HEK293 (cell line): ENCODE measurements at regions not wholly inside any gene's neighbourhood (a gene's known extent, or its start where the extent isn't known, plus 50 kb on each side); places are given as distances from the start of the nearest gene placed in this dataset.

Source experiments
- CTCF ChIA-PET: fragments of 350-600 bp; formaldehyde crosslinking; extraction: SDS; loops from one replicate; lab custom pipeline; 2021; ENCODE audit warnings: antibody characterized with exemption; lab: Yijun Ruan, JAX
- POLR2A ChIA-PET: fragments of 300-600 bp; formaldehyde crosslinking; extraction: SDS; loops from one replicate; lab custom pipeline; 2020; ENCODE audit warnings: antibody characterized with exemption, inconsistent platforms; lab: Yijun Ruan, JAX
- H3K27ac ChIP-seq: fragments of 200-500 bp; sonication (Bioruptor generic); 2 replicates; pipeline ENCODE4 v1.5.1; 2014; ENCODE audit warnings: low read depth, low read length, control low read depth, inconsistent platforms; ENCODE audit errors: extremely low read depth
- H3K36me3 ChIP-seq, 2 experiments: fragments of 200-500 bp in 1 of 2; sonication (Bioruptor generic) in 1 of 2; 1 replicate in 1 of 2; 2 replicates in 1 of 2; pipeline ENCODE4 v1.5.1; 2014 to 2017; ENCODE audit warnings: inconsistent platforms in 2 of 2, low read length in 2 of 2; ENCODE audit not compliant: control insufficient read depth in 2 of 2, insufficient read depth in 1 of 2
- H3K4me1 ChIP-seq: fragments of 200-500 bp; sonication (Bioruptor generic); 2 replicates; pipeline ENCODE4 v1.5.1; 2014; ENCODE audit warnings: mild to moderate bottlenecking, low read length, inconsistent platforms; ENCODE audit not compliant: control insufficient read depth, insufficient read depth
- H3K4me3 ChIP-seq: 2 replicates; pipeline ENCODE4 v1.5.1; 2011; ENCODE audit warnings: low read depth, mild to moderate bottlenecking, control low read depth, low read length, moderate library complexity
- H3K9me3 ChIP-seq: fragments of 200-500 bp; sonication (Bioruptor generic); 2 replicates; pipeline ENCODE4 v1.5.1; 2014; ENCODE audit warnings: low read depth, low read length, inconsistent platforms; ENCODE audit not compliant: control insufficient read depth, insufficient read depth
- ZFP3 ChIP-seq: fragments of 450-650 bp; formaldehyde crosslinking; IDR thresholded peaks from 2 replicates; pipeline ENCODE4 v1.5.1; 2016; ENCODE audit warnings: low read depth, missing biosample characterization, missing genetic modification characterization
- ZNF140 ChIP-seq: fragments of 450-650 bp; formaldehyde crosslinking; IDR thresholded peaks from 2 replicates; pipeline ENCODE4 v1.5.1; 2016; ENCODE audit warnings: missing biosample characterization, missing genetic modification characterization
- ZNF175 ChIP-seq: fragments of 450-650 bp; formaldehyde crosslinking; IDR thresholded peaks from 2 replicates; pipeline ENCODE4 v1.5.1; 2016; ENCODE audit warnings: missing biosample characterization, missing genetic modification characterization
- ZNF239 ChIP-seq: fragments of 450-650 bp; formaldehyde crosslinking; IDR thresholded peaks from 2 replicates; pipeline ENCODE4 v1.5.1; 2016; ENCODE audit warnings: missing biosample characterization, missing genetic modification characterization
- ZNF274 ChIP-seq, 2 experiments: fragments of 200-500 bp in 1 of 2; fragments of 450-650 bp in 1 of 2; sonication (Bioruptor generic) in 1 of 2; formaldehyde crosslinking in 1 of 2; IDR thresholded peaks; 2 replicates each; pipeline versions ENCODE4 v1.5.1 to v1.6.1; 2014 to 2016; ENCODE audit warnings: borderline replicate concordance in 1 of 2, inconsistent platforms in 1 of 2, low read length in 1 of 2, missing biosample characterization in 1 of 2, missing genetic modification characterization in 1 of 2
- ZNF335 ChIP-seq: fragments of 450-650 bp; formaldehyde crosslinking; conservative IDR thresholded peaks from 2 replicates; pipeline ENCODE4 v1.5.1; 2016; ENCODE audit warnings: missing biosample characterization, missing genetic modification characterization
- ZNF529 ChIP-seq: fragments of 450-650 bp; formaldehyde crosslinking; IDR thresholded peaks from 2 replicates; pipeline ENCODE4 v1.5.1; 2017; ENCODE audit warnings: missing genetic modification characterization, missing biosample characterization; ENCODE audit not compliant: insufficient replicate concordance
- ZNF596 ChIP-seq: fragments of 450-650 bp; IDR thresholded peaks from 2 replicates; pipeline ENCODE4 v1.5.0; 2018; ENCODE audit warnings: missing biosample characterization, mild to moderate bottlenecking, missing genetic modification characterization, moderate library complexity
- ZNF654 ChIP-seq: fragments of 450-650 bp; formaldehyde crosslinking; IDR thresholded peaks from 2 replicates; pipeline ENCODE4 v1.5.1; 2016; ENCODE audit warnings: low read depth, missing biosample characterization, missing genetic modification characterization
- ZNF776 ChIP-seq: fragments of 450-650 bp; formaldehyde crosslinking; IDR thresholded peaks from 2 replicates; pipeline ENCODE4 v1.5.0; 2017; ENCODE audit warnings: missing biosample characterization, missing genetic modification characterization, borderline replicate concordance
- ZNF792 ChIP-seq: fragments of 450-650 bp; formaldehyde crosslinking; IDR thresholded peaks from 2 replicates; pipeline ENCODE4 v1.5.1; 2016; ENCODE audit warnings: missing biosample characterization, missing genetic modification characterization
- TF ChIP-seq, protein P1 (sequence below): fragments of 450-650 bp; formaldehyde crosslinking; IDR thresholded peaks from 2 replicates; pipeline ENCODE4 v1.5.1; 2017; ENCODE audit warnings: missing biosample characterization, missing genetic modification characterization
- TF ChIP-seq, protein P2 (sequence below): fragments of 450-650 bp; formaldehyde crosslinking; IDR thresholded peaks from 2 replicates; pipeline ENCODE4 v1.5.1; 2016; ENCODE audit warnings: missing biosample characterization, missing genetic modification characterization
- TF ChIP-seq, protein P3 (sequence below): fragments of 450-650 bp; formaldehyde crosslinking; conservative IDR thresholded peaks from 2 replicates; pipeline ENCODE4 v1.5.1; 2016; ENCODE audit warnings: low read depth, missing biosample characterization, missing genetic modification characterization
- TF ChIP-seq, protein P4 (sequence below): fragments of 450-650 bp; formaldehyde crosslinking; IDR thresholded peaks from 2 replicates; pipeline ENCODE4 v1.5.0; 2017; ENCODE audit warnings: missing biosample characterization, missing genetic modification characterization, borderline replicate concordance
- TF ChIP-seq, protein P5 (sequence below): fragments of 450-650 bp; formaldehyde crosslinking; IDR thresholded peaks from 2 replicates; pipeline ENCODE4 v1.5.1; 2017; ENCODE audit warnings: missing biosample characterization, mild to moderate bottlenecking, missing genetic modification characterization, moderate library complexity

DNA sequence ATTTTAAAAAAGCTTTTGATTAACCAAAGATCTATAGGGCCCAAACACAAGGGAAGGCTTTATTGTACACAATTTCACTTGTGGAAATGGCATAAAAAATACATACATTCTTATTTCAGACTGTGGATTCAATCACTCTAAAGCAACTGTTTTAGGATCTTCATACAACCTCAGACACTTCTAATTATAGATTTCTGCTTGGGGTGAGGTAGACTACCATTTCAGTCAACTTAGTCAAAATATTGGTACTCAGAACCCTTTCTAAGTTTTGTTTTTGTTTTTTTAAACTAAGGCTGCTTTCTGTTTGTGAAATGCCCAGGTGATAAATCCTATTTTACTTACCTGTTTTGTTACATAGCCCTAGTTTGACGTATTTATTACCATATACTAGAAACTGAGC, 284.5 kb upstream of the RASA1 start:
- H3K9me3 ChIP-seq: no peaks in the 10 kb centered on the region
- H3K4me1 ChIP-seq: no peaks in the 10 kb centered on the region
- TF ChIP-seq, protein P1, sequence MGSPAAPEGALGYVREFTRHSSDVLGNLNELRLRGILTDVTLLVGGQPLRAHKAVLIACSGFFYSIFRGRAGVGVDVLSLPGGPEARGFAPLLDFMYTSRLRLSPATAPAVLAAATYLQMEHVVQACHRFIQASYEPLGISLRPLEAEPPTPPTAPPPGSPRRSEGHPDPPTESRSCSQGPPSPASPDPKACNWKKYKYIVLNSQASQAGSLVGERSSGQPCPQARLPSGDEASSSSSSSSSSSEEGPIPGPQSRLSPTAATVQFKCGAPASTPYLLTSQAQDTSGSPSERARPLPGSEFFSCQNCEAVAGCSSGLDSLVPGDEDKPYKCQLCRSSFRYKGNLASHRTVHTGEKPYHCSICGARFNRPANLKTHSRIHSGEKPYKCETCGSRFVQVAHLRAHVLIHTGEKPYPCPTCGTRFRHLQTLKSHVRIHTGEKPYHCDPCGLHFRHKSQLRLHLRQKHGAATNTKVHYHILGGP (tag by site-specific recombination): no peak
- no peak for TF ChIP-seq ZNF239 (tag by site-specific recombination)
- TF ChIP-seq, protein P2, sequence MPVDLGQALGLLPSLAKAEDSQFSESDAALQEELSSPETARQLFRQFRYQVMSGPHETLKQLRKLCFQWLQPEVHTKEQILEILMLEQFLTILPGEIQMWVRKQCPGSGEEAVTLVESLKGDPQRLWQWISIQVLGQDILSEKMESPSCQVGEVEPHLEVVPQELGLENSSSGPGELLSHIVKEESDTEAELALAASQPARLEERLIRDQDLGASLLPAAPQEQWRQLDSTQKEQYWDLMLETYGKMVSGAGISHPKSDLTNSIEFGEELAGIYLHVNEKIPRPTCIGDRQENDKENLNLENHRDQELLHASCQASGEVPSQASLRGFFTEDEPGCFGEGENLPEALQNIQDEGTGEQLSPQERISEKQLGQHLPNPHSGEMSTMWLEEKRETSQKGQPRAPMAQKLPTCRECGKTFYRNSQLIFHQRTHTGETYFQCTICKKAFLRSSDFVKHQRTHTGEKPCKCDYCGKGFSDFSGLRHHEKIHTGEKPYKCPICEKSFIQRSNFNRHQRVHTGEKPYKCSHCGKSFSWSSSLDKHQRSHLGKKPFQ (tag by site-specific recombination): no peak
- no peak for TF ChIP-seq ZNF596
- TF ChIP-seq ZNF140 (tag by site-specific recombination): no peak
- TF ChIP-seq, protein P3, sequence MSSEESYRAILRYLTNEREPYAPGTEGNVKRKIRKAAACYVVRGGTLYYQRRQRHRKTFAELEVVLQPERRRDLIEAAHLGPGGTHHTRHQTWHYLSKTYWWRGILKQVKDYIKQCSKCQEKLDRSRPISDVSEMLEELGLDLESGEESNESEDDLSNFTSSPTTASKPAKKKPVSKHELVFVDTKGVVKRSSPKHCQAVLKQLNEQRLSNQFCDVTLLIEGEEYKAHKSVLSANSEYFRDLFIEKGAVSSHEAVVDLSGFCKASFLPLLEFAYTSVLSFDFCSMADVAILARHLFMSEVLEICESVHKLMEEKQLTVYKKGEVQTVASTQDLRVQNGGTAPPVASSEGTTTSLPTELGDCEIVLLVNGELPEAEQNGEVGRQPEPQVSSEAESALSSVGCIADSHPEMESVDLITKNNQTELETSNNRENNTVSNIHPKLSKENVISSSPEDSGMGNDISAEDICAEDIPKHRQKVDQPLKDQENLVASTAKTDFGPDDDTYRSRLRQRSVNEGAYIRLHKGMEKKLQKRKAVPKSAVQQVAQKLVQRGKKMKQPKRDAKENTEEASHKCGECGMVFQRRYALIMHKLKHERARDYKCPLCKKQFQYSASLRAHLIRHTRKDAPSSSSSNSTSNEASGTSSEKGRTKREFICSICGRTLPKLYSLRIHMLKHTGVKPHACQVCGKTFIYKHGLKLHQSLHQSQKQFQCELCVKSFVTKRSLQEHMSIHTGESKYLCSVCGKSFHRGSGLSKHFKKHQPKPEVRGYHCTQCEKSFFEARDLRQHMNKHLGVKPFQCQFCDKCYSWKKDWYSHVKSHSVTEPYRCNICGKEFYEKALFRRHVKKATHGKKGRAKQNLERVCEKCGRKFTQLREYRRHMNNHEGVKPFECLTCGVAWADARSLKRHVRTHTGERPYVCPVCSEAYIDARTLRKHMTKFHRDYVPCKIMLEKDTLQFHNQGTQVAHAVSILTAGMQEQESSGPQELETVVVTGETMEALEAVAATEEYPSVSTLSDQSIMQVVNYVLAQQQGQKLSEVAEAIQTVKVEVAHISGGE (tag by site-specific recombination): no peak
- no peak for TF ChIP-seq ZNF529 (tag by site-specific recombination)
- no peak for TF ChIP-seq ZFP3
- no peak for TF ChIP-seq ZNF776 (tag by site-specific recombination)
- TF ChIP-seq ZNF792 (tag by site-specific recombination): no peak
- TF ChIP-seq ZNF175 (tag by site-specific recombination): no peak
- TF ChIP-seq ZNF274 (IDR thresholded peaks at IDR 0.05; ENCODE audit: low read length): no peak
- no peak for TF ChIP-seq ZNF274 (tag by site-specific recombination; IDR thresholded peaks at IDR 0.05; ENCODE audit: borderline replicate concordance)
- TF ChIP-seq, protein P4, sequence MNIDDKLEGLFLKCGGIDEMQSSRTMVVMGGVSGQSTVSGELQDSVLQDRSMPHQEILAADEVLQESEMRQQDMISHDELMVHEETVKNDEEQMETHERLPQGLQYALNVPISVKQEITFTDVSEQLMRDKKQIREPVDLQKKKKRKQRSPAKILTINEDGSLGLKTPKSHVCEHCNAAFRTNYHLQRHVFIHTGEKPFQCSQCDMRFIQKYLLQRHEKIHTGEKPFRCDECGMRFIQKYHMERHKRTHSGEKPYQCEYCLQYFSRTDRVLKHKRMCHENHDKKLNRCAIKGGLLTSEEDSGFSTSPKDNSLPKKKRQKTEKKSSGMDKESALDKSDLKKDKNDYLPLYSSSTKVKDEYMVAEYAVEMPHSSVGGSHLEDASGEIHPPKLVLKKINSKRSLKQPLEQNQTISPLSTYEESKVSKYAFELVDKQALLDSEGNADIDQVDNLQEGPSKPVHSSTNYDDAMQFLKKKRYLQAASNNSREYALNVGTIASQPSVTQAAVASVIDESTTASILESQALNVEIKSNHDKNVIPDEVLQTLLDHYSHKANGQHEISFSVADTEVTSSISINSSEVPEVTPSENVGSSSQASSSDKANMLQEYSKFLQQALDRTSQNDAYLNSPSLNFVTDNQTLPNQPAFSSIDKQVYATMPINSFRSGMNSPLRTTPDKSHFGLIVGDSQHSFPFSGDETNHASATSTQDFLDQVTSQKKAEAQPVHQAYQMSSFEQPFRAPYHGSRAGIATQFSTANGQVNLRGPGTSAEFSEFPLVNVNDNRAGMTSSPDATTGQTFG: no peak
- no peak for TF ChIP-seq ZNF335 (tag by site-specific recombination)
- TF ChIP-seq, all 188 proteins: peak for 0
- ChIA-PET POLR2A (no interaction called here), CTCF (interaction anchor here (0.8 to 1.6 kb wide), 2 partner anchors 15 to 29 kb away, joined by 3 to 6 read pairs; no protein-coding TSS in a partner anchor)
- Histone ChIP-seq H3K27ac (no peak overlapping the region), H3K4me3 (no peak overlapping the region), H3K36me3 (no peaks in the 10 kb centered on the region)

DNA sequence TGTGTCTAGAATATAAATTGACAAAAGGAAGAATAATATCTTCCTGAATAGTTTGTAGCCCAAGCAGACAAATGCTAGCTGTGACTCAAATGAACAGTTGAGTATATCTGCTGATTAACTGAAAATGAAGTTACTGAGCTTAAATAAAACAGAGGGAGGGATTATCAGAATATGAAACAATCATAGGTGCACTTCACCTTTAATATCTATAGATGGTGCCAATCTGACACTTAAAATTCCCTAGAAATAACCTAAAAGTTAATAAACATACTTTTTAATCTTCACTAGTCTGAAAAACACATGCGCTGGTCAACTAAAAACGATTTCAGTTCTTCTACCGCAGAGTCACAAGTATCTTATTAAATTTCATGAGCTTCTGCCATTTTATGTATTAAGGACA, 280.8 kb upstream of the RASA1 start:
- H3K4me1 ChIP-seq: no peaks in the 10 kb centered on the region
- POLR2A ChIA-PET: no interaction called here
- TF ChIP-seq, protein P5, sequence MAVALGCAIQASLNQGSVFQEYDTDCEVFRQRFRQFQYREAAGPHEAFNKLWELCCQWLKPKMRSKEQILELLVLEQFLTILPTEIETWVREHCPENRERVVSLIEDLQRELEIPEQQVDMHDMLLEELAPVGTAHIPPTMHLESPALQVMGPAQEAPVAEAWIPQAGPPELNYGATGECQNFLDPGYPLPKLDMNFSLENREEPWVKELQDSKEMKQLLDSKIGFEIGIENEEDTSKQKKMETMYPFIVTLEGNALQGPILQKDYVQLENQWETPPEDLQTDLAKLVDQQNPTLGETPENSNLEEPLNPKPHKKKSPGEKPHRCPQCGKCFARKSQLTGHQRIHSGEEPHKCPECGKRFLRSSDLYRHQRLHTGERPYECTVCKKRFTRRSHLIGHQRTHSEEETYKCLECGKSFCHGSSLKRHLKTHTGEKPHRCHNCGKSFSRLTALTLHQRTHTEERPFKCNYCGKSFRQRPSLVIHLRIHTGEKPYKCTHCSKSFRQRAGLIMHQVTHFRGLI (tag by site-specific recombination): no peak
- 0 out of 2 replicates have a peak, but pooled peaks have one; percentile 10 for TF ChIP-seq ZNF654 (tag by site-specific recombination)
- TF ChIP-seq, all 188 proteins: peak for 1
- CTCF ChIA-PET: interaction anchor here (0.6 to 1.3 kb wide), 5 partner anchors 16 to 1198 kb away, joined by 3 to 4 read pairs (median 3); no protein-coding TSS in a partner anchor
- no peak overlapping the region for H3K4me3 ChIP-seq
- H3K9me3 ChIP-seq: no peaks in the 10 kb centered on the region
- no peak overlapping the region for H3K27ac ChIP-seq
- no peaks in the 10 kb centered on the region for H3K36me3 ChIP-seq
